ENCODE measurements at regions not wholly inside any gene's neighbourhood (a gene's known extent, or its start where the extent isn't known, plus 50 kb on each side); places are given as distances from the start of the nearest gene placed in this dataset.

GRCh38 chr17:72517413-72518158, 396.8 kb downstream of the SOX9 start:
- no peak for TF ChIP-seq CTCF (IDR thresholded peaks at IDR 0.05)

GRCh38 chr17:72518159-72518732, 397.4 kb downstream of the SOX9 start:
- no peak for TF ChIP-seq CTCF (IDR thresholded peaks at IDR 0.05)

DNA sequence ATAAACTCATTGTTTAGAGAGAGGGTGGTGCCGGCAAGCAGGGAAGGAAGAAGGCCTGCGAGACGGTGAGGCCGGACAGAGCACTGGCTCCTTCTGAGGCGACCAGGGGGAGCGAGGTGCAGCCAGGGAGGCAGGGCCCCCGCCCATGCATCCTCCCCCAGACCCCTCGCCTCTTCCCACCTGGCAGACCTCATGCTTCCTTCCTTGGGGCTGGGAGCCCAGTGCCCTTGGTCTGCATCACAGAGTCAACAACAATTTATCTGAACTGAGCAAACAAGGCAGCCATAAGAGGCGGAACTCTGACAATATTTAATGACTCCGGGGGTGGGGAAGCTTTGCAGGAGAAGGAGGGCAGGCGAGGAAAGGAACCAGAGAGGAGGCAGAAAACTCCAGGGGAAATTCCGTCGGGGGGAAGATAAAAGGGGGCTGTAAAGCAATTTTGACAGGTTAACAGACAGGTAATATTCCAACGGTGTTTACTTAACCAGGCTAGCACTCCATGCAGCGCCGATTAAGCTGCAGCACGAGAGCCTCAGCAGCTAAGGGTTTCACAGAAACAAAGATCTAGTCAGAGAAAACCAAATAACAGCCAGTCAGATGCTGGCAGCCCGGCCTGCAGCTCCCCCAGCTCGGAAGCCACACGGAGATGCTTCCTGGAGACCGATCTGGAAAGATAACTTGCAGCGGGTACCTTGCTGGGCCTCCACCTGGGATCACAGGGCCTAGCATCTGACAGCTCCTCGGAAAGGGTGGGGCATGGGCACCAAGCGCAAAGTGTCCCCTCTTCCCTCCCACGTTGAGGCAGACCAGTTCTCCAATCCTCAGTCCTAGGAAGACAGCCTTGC, 398.2 kb downstream of the SOX9 start:
- no peak for TF ChIP-seq CTCF (IDR thresholded peaks at IDR 0.05)

DNA sequence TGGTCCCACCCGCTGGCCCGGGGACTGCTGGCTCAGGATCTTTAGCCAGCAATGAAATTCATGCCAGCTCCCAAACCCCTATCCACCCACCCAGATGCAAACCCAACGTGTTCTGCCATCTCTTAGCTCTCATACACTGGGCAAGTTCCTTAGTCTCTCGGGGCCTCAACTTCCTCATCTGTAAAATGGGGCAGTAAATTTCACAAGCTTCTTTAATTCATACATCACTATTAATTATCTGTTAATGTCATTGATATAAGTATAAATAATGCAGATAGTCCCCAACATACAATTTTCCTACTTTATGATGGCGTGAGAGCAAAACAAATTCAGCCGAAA, 398.7 kb downstream of the SOX9 start:
- no peak for TF ChIP-seq CTCF (IDR thresholded peaks at IDR 0.05)

- no peak for TF ChIP-seq CTCF (IDR thresholded peaks at IDR 0.05)
These were observed 400.0 kb downstream of the SOX9 start for GRCh38 chr17:72520665-72521303.

DNA sequence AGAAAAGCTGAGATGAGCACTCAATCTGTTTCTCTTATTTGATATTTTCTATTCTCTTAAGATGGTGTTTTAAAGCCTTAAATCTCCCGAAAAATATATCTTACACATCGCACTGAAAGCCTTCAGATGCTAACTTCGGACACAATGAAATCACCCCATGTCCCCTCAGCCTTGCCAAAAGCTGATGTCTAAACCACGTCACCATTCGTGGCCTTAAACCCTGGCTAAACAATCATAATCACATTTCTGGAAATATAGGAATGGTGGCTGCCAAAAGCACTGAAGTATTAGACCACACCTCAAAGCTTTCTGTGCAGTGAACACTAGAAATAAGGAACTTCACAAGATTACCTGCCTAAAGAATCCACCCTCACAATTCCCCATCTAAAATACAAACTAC, 402.7 kb downstream of the SOX9 start:
- TF ChIP-seq CTCF (IDR thresholded peaks at IDR 0.05), result no peak

DNA sequence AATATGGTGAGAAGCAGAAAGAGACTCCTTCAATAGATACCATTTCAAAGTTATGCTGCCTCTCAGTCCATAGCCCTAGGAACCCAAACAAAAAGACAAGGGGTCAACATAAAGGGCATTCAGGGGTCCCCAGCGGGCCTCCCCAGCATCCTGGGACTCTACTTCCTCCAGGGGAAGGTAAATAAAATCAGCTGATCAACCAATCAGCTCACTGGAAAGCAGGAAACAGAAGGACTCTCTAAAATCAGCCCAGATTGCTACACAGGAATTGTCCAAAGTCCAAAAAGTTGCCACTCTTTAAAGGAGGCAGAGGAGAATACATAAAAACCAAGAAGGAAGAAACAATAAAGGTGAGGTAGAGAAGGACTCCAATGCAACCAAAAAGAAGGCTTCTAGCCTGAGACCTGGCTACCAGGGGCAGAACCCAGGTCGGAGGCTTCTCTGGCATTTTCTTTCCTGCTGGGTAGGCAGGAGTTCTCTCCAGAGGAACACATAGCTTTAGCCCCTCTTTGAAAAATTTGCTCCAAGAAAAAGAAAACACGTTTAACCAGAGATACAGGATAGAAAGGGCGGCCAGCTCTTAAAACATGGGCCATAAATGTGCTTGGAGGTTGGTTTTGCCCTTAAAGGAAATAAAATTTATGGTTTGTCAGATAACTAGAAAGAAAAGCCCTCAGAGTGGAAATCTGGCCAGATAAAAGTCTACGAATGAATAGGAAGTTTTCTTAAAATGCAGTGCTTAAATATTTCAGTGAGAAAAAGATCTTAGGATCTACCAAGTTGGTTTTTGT, 404.6 kb downstream of the SOX9 start:
- no peak for TF ChIP-seq CTCF (IDR thresholded peaks at IDR 0.05)
